ENCODE measurements at regions not wholly inside any gene's neighbourhood (a gene's known extent, or its start where the extent isn't known, plus 50 kb on each side); places are given as distances from the start of the nearest gene placed in this dataset.

- no peak for TF ChIP-seq ZNF513 (tag by site-specific recombination; IDR thresholded peaks at IDR 0.05)
- no peak for TF ChIP-seq HOXD13 (CRISPR knock-in tag; IDR thresholded peaks at IDR 0.05; ENCODE audit: borderline replicate concordance)
- no peak for TF ChIP-seq ZNF23 (tag by site-specific recombination; IDR thresholded peaks at IDR 0.05; ENCODE audit: borderline replicate concordance)
These were observed 202.7 kb upstream of the PRICKLE1 start (continued) for GRCh38 chr12:42792265-42792664.

DNA sequence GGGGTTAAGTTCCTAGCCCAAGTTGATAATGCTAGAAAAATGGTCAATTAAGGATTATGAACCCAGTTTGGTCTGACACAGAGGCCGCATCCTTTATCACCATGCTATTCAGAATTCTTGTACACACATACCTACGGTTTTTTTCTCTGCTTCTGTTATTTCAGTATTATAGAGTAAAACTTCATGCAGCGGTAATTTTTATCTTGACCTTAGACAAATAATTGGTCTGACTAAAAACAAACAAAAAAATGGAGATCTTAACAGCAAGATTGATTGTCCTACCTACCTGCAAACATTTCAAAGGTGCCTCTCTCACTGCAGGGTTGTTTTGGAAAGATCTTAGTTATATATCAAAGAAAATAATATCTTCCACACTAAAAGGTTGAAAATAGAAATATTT lies 201.9 kb upstream of the PRICKLE1 start:
- H3K36me3 ChIP-seq (ENCODE audit: control insufficient read depth in 2 of 2, insufficient read depth in 1 of 2, low read length in 2 of 2) = no peaks in the 10 kb centered on the region
- POLR2A ChIA-PET = interaction anchor here (0.9 to 1.3 kb wide), 5 partner anchors 8 to 71 kb away, joined by 3 to 6 read pairs (median 3); no protein-coding TSS in a partner anchor
- H3K27ac ChIP-seq (ENCODE audit: extremely low read depth, low read depth, low read length) = no peak overlapping the region
- CTCF ChIA-PET = interaction anchor here (0.5 to 2.4 kb wide), 4 partner anchors 35 to 491 kb away, joined by 4 to 6 read pairs (median 6); no protein-coding TSS in a partner anchor
- TF ChIP-seq ZNF639 (tag by site-specific recombination; IDR thresholded peaks at IDR 0.05) = no peak
- no peak for TF ChIP-seq ZFP37 (tag by site-specific recombination; IDR thresholded peaks at IDR 0.05)
- TF ChIP-seq ZNF660 (tag by site-specific recombination; IDR thresholded peaks at IDR 0.05) = no peak
- TF ChIP-seq ZNF23 (tag by site-specific recombination; IDR thresholded peaks at IDR 0.05; ENCODE audit: borderline replicate concordance) = no peak
- no peak for TF ChIP-seq ZXDB (tag by site-specific recombination; IDR thresholded peaks at IDR 0.05)
- H3K4me3 ChIP-seq (ENCODE audit: low read depth, low read length) = no peak overlapping the region
- H3K4me1 ChIP-seq (ENCODE audit: control insufficient read depth, insufficient read depth, low read length) = no peaks in the 10 kb centered on the region
- H3K9me3 ChIP-seq (ENCODE audit: control insufficient read depth, insufficient read depth, low read depth, low read length) = no peaks in the 10 kb centered on the region

- ChIA-PET CTCF (interaction anchor here (0.5 to 2.4 kb wide), 7 partner anchors 35 to 491 kb away, joined by 3 to 6 read pairs (median 4); no protein-coding TSS in a partner anchor), POLR2A (interaction anchor here (0.8 to 1.3 kb wide), 6 partner anchors 8 to 171 kb away, joined by 3 to 6 read pairs (median 3); no protein-coding TSS in a partner anchor)
- no peaks in the 10 kb centered on the region for H3K4me1 ChIP-seq (ENCODE audit: control insufficient read depth, insufficient read depth, low read length)
- no peak overlapping the region for H3K27ac ChIP-seq (ENCODE audit: extremely low read depth, low read depth, low read length)
- H3K9me3 ChIP-seq (ENCODE audit: control insufficient read depth, insufficient read depth, low read depth, low read length) = no peaks in the 10 kb centered on the region
- no peak overlapping the region for H3K4me3 ChIP-seq (ENCODE audit: low read depth, low read length)
- TF ChIP-seq ZBTB8A (tag by site-specific recombination; IDR thresholded peaks at IDR 0.05) (no peak), ZFP69B (tag by site-specific recombination; IDR thresholded peaks at IDR 0.05) (no peak), TRIM28 (IDR thresholded peaks at IDR 0.05; ENCODE audit: borderline replicate concordance, low read length) (peak; percentile 90), BCL6B (tag by site-specific recombination; IDR thresholded peaks at IDR 0.05) (no peak), ZNF274 (IDR thresholded peaks at IDR 0.05; ENCODE audit: low read length) (no peak), ZNF274 (tag by site-specific recombination; IDR thresholded peaks at IDR 0.05; ENCODE audit: borderline replicate concordance) (no peak), ZNF112 (tag by site-specific recombination; IDR thresholded peaks at IDR 0.05) (no peak), ZNF555 (tag by site-specific recombination; conservative IDR thresholded peaks at IDR 0.05) (no peak), SETDB1 (IDR thresholded peaks at IDR 0.05; ENCODE audit: insufficient read length, low read length) (peak; percentile 53), ZNF843 (tag by site-specific recombination; IDR thresholded peaks at IDR 0.05) (no peak)
- TF ChIP-seq, protein P1, sequence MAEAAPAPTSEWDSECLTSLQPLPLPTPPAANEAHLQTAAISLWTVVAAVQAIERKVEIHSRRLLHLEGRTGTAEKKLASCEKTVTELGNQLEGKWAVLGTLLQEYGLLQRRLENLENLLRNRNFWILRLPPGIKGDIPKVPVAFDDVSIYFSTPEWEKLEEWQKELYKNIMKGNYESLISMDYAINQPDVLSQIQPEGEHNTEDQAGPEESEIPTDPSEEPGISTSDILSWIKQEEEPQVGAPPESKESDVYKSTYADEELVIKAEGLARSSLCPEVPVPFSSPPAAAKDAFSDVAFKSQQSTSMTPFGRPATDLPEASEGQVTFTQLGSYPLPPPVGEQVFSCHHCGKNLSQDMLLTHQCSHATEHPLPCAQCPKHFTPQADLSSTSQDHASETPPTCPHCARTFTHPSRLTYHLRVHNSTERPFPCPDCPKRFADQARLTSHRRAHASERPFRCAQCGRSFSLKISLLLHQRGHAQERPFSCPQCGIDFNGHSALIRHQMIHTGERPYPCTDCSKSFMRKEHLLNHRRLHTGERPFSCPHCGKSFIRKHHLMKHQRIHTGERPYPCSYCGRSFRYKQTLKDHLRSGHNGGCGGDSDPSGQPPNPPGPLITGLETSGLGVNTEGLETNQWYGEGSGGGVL (tag by site-specific recombination; IDR thresholded peaks at IDR 0.05) = no peak
- no peaks in the 10 kb centered on the region for H3K36me3 ChIP-seq (ENCODE audit: control insufficient read depth in 2 of 2, insufficient read depth in 1 of 2, low read length in 2 of 2)
These were observed 201.2 kb upstream of the PRICKLE1 start for GRCh38 chr12:42790761-42791151.
